ENCODE measurements at regions not wholly inside any gene's neighbourhood (a gene's known extent, or its start where the extent isn't known, plus 50 kb on each side); places are given as distances from the start of the nearest gene placed in this dataset.

DNA sequence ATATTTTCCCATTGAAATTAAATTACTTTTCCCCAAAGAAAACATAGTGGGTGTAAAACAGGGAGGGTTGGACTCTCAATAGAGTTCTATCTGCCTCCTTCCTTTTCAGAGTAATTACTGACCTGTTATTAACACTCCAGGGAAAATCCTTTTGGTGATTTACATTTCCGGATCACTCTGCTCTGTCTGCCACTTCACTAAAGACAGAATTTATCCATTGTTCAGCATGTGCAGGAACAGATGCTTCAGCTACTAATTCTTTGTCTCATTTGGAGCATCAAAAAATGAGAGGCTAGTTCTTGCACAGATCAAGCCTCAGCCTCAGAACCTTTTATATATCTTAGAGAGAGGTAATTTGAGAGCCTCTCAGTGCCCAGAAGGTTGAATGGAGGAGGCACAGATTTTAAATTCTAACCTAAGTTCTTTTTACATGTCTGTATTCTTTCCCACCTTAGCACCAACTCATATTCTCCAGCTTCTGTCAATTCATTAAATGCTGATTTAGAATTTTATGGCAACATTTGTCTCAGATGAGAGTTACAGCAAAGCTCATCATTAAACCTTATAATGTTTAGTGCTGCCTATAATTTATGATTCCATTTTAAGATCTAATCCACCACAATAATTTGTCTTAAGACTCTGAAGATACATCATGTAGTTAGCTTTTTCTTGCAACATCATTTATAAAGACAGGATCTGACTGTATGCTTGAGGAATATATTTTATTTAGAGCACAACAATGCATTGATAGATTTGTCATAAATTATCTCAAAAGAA, 1494.4 kb downstream of the STIM2 start:
- no peak overlapping the region for H3K4me3 ChIP-seq
- H3K9me3 ChIP-seq = no peaks in the 10 kb centered on the region
- no peaks in the 10 kb centered on the region for H3K27me3 ChIP-seq
- TF ChIP-seq EP300 (IDR thresholded peaks at IDR 0.05) (no peak), POLR2A (IDR thresholded peaks at IDR 0.05) (no peak)
- TF ChIP-seq, protein P1, sequence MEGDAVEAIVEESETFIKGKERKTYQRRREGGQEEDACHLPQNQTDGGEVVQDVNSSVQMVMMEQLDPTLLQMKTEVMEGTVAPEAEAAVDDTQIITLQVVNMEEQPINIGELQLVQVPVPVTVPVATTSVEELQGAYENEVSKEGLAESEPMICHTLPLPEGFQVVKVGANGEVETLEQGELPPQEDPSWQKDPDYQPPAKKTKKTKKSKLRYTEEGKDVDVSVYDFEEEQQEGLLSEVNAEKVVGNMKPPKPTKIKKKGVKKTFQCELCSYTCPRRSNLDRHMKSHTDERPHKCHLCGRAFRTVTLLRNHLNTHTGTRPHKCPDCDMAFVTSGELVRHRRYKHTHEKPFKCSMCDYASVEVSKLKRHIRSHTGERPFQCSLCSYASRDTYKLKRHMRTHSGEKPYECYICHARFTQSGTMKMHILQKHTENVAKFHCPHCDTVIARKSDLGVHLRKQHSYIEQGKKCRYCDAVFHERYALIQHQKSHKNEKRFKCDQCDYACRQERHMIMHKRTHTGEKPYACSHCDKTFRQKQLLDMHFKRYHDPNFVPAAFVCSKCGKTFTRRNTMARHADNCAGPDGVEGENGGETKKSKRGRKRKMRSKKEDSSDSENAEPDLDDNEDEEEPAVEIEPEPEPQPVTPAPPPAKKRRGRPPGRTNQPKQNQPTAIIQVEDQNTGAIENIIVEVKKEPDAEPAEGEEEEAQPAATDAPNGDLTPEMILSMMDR (IDR thresholded peaks at IDR 0.05) = no peak
- DNase-seq (ENCODE audit: low spot score in 2 of 2) = no peak
- H3K27ac ChIP-seq = no peak overlapping the region
- H3K36me3 ChIP-seq = no peaks in the 10 kb centered on the region
- no peaks in the 10 kb centered on the region for H3K4me1 ChIP-seq
- 24 to 25% methylated on average over 1 of the region's 1 CpG for WGBS, 2 donors

DNA sequence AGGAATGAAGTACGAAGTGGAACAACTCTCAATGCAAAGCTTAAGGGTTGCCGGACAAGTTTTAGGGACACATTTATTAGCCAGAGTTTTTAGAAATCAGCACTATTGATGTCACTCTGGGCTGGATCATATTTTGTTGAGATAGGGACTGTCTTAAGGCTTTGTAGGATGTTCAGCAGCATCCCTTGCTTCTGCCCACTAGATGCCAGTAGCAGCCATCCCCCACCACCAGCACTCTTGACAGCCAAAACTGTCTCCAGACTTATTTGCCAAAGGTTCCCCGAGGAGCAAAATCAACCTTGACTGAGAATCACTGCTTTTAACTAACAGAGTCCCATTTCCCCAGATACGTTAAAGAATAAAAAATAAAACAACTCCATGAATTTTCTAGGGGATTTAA, 1497.3 kb downstream of the STIM2 start:
- Histone ChIP-seq H3K36me3 (no peaks in the 10 kb centered on the region), H3K4me3 (no peak overlapping the region), H3K27ac (no peak overlapping the region), H3K9me3 (no peaks in the 10 kb centered on the region), H3K4me1 (no peaks in the 10 kb centered on the region), H3K27me3 (no peaks in the 10 kb centered on the region)
- TF ChIP-seq EP300 (IDR thresholded peaks at IDR 0.05) (no peak), POLR2A (IDR thresholded peaks at IDR 0.05) (no peak)
- TF ChIP-seq, protein P1 (IDR thresholded peaks at IDR 0.05) = no peak
- DNase-seq (ENCODE audit: low spot score in 2 of 2) = no peak
- WGBS, 2 donors = 70 to 75% methylated on average over 4 of the region's 4 CpGs

DNA sequence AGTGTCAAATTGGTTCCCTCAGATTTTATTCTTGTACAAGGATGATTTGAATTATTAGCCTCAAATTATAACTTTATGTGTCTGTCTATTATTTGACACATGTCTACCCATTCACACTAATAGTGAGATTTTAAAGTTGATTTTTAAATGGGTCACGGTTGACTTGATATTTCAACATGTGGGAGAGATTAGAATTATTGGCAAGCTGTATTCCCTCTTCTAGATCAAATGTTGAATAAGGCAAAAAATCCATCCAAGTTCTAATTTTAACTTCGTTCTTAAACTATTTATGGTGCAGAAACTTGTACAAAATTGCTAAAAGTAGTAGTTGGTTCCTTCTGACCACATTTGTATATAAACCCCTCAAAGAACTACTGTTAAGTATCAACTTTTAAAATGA, 1498.0 kb downstream of the STIM2 start:
- no peak for TF ChIP-seq POLR2A (IDR thresholded peaks at IDR 0.05)
- no peak for DNase-seq (ENCODE audit: low spot score in 2 of 2)
- no peak overlapping the region for H3K27ac ChIP-seq
- no peaks in the 10 kb centered on the region for H3K4me1 ChIP-seq
- H3K9me3 ChIP-seq = no peaks in the 10 kb centered on the region
- no peak overlapping the region for H3K4me3 ChIP-seq
- H3K36me3 ChIP-seq = no peaks in the 10 kb centered on the region
- 60 to 61% methylated on average over 2 of the region's 2 CpGs for WGBS, 2 donors
- H3K27me3 ChIP-seq = no peaks in the 10 kb centered on the region

DNA sequence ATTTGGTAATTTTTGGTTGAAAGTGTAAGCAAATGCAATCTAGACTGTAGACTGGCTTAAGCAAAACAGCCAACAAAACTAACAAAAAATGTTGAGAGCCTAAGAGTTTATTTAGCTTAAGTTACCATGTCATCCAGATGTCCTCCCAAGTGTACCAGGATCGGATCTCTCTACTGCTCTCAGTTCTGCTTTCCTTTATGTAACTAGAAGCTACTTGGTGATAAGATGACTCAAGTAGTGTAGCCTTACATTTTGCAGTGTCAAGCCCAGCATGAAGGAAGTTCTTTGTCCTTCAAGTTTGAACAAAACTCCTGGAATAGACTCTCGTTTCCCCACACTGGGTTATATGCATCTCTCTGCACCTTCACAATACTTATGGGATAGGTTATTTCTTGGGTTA, 1500.0 kb downstream of the STIM2 start:
- no peak overlapping the region for H3K27ac ChIP-seq
- no peak overlapping the region for H3K4me3 ChIP-seq
- no peaks in the 10 kb centered on the region for H3K27me3 ChIP-seq
- TF ChIP-seq POLR2A (IDR thresholded peaks at IDR 0.05) (no peak), EP300 (IDR thresholded peaks at IDR 0.05) (no peak)
- TF ChIP-seq, protein P1 (IDR thresholded peaks at IDR 0.05) = no peak
- WGBS, 2 donors = 48 to 76% methylated on average over 2 of the region's 2 CpGs
- no peaks in the 10 kb centered on the region for H3K9me3 ChIP-seq
- no peaks in the 10 kb centered on the region for H3K4me1 ChIP-seq
- no peak for DNase-seq (ENCODE audit: low spot score in 2 of 2)
- no peaks in the 10 kb centered on the region for H3K36me3 ChIP-seq

DNA sequence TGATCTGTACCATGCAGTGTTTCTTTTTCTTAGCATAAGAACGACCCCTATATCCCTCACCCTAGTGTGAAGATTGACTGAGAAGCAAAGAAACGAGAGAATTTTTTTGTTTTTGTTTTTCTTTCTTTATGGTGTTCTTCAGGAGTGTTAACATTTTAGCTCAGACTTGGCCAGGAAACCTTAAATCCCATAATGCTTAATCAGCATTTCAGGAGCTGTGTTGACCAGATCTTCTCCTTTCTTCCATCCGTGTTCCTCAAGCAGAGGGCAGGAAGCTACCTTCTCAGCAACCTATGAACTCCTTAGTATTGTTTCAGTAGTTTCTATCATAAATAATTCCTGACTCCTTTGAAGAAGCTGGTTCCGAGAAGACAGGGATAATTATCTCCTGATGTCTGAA, 1501.5 kb downstream of the STIM2 start:
- no peaks in the 10 kb centered on the region for H3K9me3 ChIP-seq
- H3K27me3 ChIP-seq = no peaks in the 10 kb centered on the region
- H3K4me1 ChIP-seq = no peaks in the 10 kb centered on the region
- DNase-seq (ENCODE audit: low spot score in 2 of 2) = no peak
- H3K36me3 ChIP-seq = no peaks in the 10 kb centered on the region
- TF ChIP-seq POLR2A (IDR thresholded peaks at IDR 0.05) (no peak), EP300 (IDR thresholded peaks at IDR 0.05) (no peak)
- TF ChIP-seq, protein P1 (IDR thresholded peaks at IDR 0.05) = no peak
- H3K27ac ChIP-seq = no peak overlapping the region
- 67 to 72% methylated on average over 4 of the region's 4 CpGs for WGBS, 2 donors
- H3K4me3 ChIP-seq = no peak overlapping the region

Data from tibial nerve (tissue), 4 donors.